GM12878 (cell line): ENCODE measurements at regions not wholly inside any gene's neighbourhood (a gene's known extent, or its start where the extent isn't known, plus 50 kb on each side); places are given as distances from the start of the nearest gene placed in this dataset.

Source experiments
- ATAC-seq: fragments of 200-7000 bp; cut with Tn5 transposase; 3 replicates; pipeline ENCODE4 v1.9.1; 2020; ENCODE audit warnings: mild to moderate bottlenecking, moderate library complexity
- BruUV-seq: library from RNA; stranded (reverse); fragments of 400-500 nt; replicated peaks from 2 replicates; lab custom pipeline; 2021; lab: Mats Ljungman, UMichigan
- CTCF ChIA-PET: fragments of 300-600 bp; sonication (Branson Sonifier 250); formaldehyde crosslinking; extraction: SDS; loops from one replicate; lab custom pipeline; 2021; ENCODE audit warnings: inconsistent platforms; lab: Yijun Ruan, JAX
- POLR2A ChIA-PET: fragments of 350-600 bp; formaldehyde crosslinking; extraction: SDS; loops from one replicate; lab custom pipeline; 2021; ENCODE audit warnings: inconsistent platforms; lab: Charles Lee
- RAD21 ChIA-PET: fragments of 300-600 bp; sonication (Branson Sonifier 250); formaldehyde crosslinking; loops from one replicate; lab custom pipeline; 2023; ENCODE audit warnings: antibody characterized with exemption; ENCODE audit not compliant: unreplicated experiment; lab: Charles Lee
- SMC1A ChIA-PET: fragments of 300-600 bp; sonication (Branson Sonifier 250); formaldehyde crosslinking; loops from one replicate; lab custom pipeline; 2023; ENCODE audit not compliant: unreplicated experiment, uncharacterized antibody; lab: Charles Lee
- DNase-seq: peaks from one replicate; pipeline ENCODE4 v3.0.0-alpha.2; 2011; ENCODE audit warnings: low read depth, low spot score
- FAIRE-seq: peaks from 3 replicates; lab custom pipeline; 2011; peaks lifted over from hg19 to GRCh38; lab: Jason Lieb, UNC
- H2AFZ ChIP-seq: 2 replicates; pipeline ENCODE4 v1.6.0; 2011; ENCODE audit warnings: low read depth, low read length, control low read depth; ENCODE audit not compliant: control insufficient read depth
- H3K27ac ChIP-seq: 2 replicates; pipeline ENCODE4 v1.5.1; 2011; ENCODE audit warnings: control low read depth; ENCODE audit not compliant: control insufficient read depth, insufficient read depth
- H3K27me3 ChIP-seq, 2 experiments: replicated peaks in 1 of 2; 2 replicates each; pipeline versions ENCODE4 v1.6.0 to v1.6.1; 2011; ENCODE audit warnings: low read length in 1 of 2; ENCODE audit not compliant: control insufficient read depth in 2 of 2, insufficient read depth in 2 of 2
- H3K36me3 ChIP-seq, 2 experiments: 2 replicates each; pipeline ENCODE4 v1.5.1; 2011; ENCODE audit warnings: low read length in 1 of 2; ENCODE audit not compliant: control insufficient read depth in 2 of 2, insufficient read depth in 2 of 2
- H3K4me1 ChIP-seq: 2 replicates; pipeline ENCODE4 v1.6.1; 2011; ENCODE audit warnings: mild to moderate bottlenecking, low read length, moderate library complexity, mixed read lengths; ENCODE audit not compliant: control insufficient read depth, insufficient read depth
- H3K4me2 ChIP-seq: 2 replicates; pipeline ENCODE4 v1.6.0; 2011; ENCODE audit warnings: control low read depth; ENCODE audit not compliant: control insufficient read depth, insufficient read depth
- H3K4me3 ChIP-seq: fragments of 200-600 bp; sonication (generic); 2 replicates; pipeline ENCODE4 v1.5.1; 2016
- H3K79me2 ChIP-seq: 2 replicates; pipeline ENCODE4 v1.6.0; 2011; ENCODE audit warnings: low read length; ENCODE audit not compliant: control insufficient read depth, insufficient read depth
- H3K9ac ChIP-seq: 2 replicates; pipeline ENCODE4 v1.8.0; 2011; ENCODE audit warnings: low read length, control low read depth, mixed read lengths; ENCODE audit not compliant: control insufficient read depth, insufficient read depth
- H3K9me3 ChIP-seq: replicated peaks from 3 replicates; pipeline ENCODE4 v1.5.1; 2011; ENCODE audit warnings: mild to moderate bottlenecking, low read length; ENCODE audit not compliant: control insufficient read depth, insufficient read depth
- H4K20me1 ChIP-seq: 2 replicates; pipeline ENCODE4 v1.6.0; 2011; ENCODE audit not compliant: control insufficient read depth, insufficient read depth
- SMAD1 ChIP-seq: fragments of 450-650 bp; IDR thresholded peaks from 2 replicates; pipeline ENCODE4 v1.6.1; 2018; ENCODE audit warnings: mild to moderate bottlenecking, low read depth; ENCODE audit not compliant: partially characterized antibody
- YBX1 ChIP-seq: fragments of 450-650 bp; IDR thresholded peaks from 2 replicates; pipeline ENCODE4 v1.6.1; 2016; ENCODE audit warnings: antibody characterized with exemption
- WGBS: methylation state at CpG from one replicate; pipeline ENCODE4 v1.1.6; 2016; ENCODE audit warnings: low lambda C conversion rate; ENCODE audit not compliant: insufficient replicate concordance, insufficient coverage; ENCODE audit errors: missing lambda C conversion rate; 5-methylcytosine and 5-hydroxymethylcytosine counted together
- in situ Hi-C: fragments of 300-500 bp; cut with MboI; formaldehyde crosslinking; loops from 9 replicates; pipeline ENCODE4 v1.14.3; 2018; ENCODE audit warnings: mixed read lengths
- intact Hi-C: fragments of 100-400 bp; cut with micrococcal nuclease; formaldehyde crosslinking; loops from one replicate; pipeline ENCODE4 v1.14.2; 2022; ENCODE audit not compliant: unreplicated experiment
- TF ChIP-seq, protein P1 (sequence below): IDR thresholded peaks from 2 replicates; pipeline ENCODE4 v1.6.1; 2011; ENCODE audit warnings: borderline replicate concordance, low read depth, mild to moderate bottlenecking, moderate library complexity, mixed read lengths, low read length; ENCODE audit not compliant: insufficient read depth; ENCODE audit errors: extremely low read length

GRCh38 chr13:90906554-90906953 lies 440.9 kb upstream of the MIR17HG start (continued):
- TF ChIP-seq, protein P1, sequence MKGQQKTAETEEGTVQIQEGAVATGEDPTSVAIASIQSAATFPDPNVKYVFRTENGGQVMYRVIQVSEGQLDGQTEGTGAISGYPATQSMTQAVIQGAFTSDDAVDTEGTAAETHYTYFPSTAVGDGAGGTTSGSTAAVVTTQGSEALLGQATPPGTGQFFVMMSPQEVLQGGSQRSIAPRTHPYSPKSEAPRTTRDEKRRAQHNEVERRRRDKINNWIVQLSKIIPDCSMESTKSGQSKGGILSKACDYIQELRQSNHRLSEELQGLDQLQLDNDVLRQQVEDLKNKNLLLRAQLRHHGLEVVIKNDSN: no peak

- CTCF ChIA-PET: no interaction called here
- Histone ChIP-seq H3K4me2 (no peak overlapping the region), H3K79me2 (no peaks in the 10 kb centered on the region), H2AFZ (no peak overlapping the region), H3K36me3 (no peaks in the 10 kb centered on the region), H4K20me1 (no peaks in the 10 kb centered on the region), H3K27me3 (no peaks in the 10 kb centered on the region), H3K4me1 (no peaks in the 10 kb centered on the region), H3K9me3 (no peaks in the 10 kb centered on the region), H3K4me3 (no peak overlapping the region), H3K9ac (no peak overlapping the region), H3K27ac (no peak overlapping the region)
- FAIRE-seq (no peak), ATAC-seq (no peak), DNase-seq (no peak)
- intact Hi-C loops: no loop called here
- SMC1A ChIA-PET: no interaction called here
- 23% methylated on average over 2 of the region's 2 CpGs for WGBS
- TF ChIP-seq, protein P1: no peak
- TF ChIP-seq SMAD1 (no peak), YBX1 (no peak)
- in situ Hi-C loops: no loop called here
- RAD21 ChIA-PET: no interaction called here
- no TSS peak for BruUV-seq
- POLR2A ChIA-PET: no interaction called here
Measured at GRCh38 chr13:90908792-90909191, 438.7 kb upstream of the MIR17HG start.
